Endodermal cell (in vitro differentiated cells): ENCODE measurements at regions not wholly inside any gene's neighbourhood (a gene's known extent, or its start where the extent isn't known, plus 50 kb on each side); places are given as distances from the start of the nearest gene placed in this dataset.

ENCODE experiments used
- DNase-seq: peaks from one replicate; pipeline ENCODE4 v3.0.0-alpha.2; 2017
- H3K27ac ChIP-seq: 2 replicates; pipeline ENCODE4 v1.5.1; 2013; ENCODE audit warnings: mild to moderate bottlenecking, low read depth, low read length, moderate library complexity
- H3K27me3 ChIP-seq: 2 replicates; pipeline ENCODE4 v1.6.1; 2013; ENCODE audit warnings: mild to moderate bottlenecking, low read length, moderate library complexity; ENCODE audit not compliant: insufficient read depth, control insufficient read depth, poor library complexity, severe bottlenecking
- H3K36me3 ChIP-seq: 2 replicates; pipeline ENCODE4 v1.7.0; 2013; ENCODE audit warnings: mild to moderate bottlenecking, low read length, moderate library complexity; ENCODE audit not compliant: control insufficient read depth, insufficient read depth
- H3K4me1 ChIP-seq: one replicate; pipeline ENCODE4 v1.7.0; 2013; ENCODE audit warnings: low read length; ENCODE audit not compliant: control insufficient read depth, insufficient read depth
- H3K4me3 ChIP-seq: 2 replicates; pipeline ENCODE4 v1.5.1; 2013; ENCODE audit warnings: mild to moderate bottlenecking, low read length, moderate library complexity
- H3K9ac ChIP-seq: 2 replicates; pipeline ENCODE4 v1.6.1; 2013; ENCODE audit warnings: mild to moderate bottlenecking, low read length, moderate library complexity; ENCODE audit not compliant: poor library complexity, severe bottlenecking; ENCODE audit errors: extremely low read depth
- H3K9me3 ChIP-seq: 2 replicates; pipeline ENCODE4 v1.6.1; 2013; ENCODE audit warnings: mild to moderate bottlenecking, low read length, moderate library complexity; ENCODE audit not compliant: control insufficient read depth
- H3K27ac Mint-ChIP-seq: 2 replicates; pipeline ENCODE4 v1.8.0; 2020; ENCODE audit warnings: mixed read lengths
- H3K27me3 Mint-ChIP-seq: 2 replicates; pipeline ENCODE4 v1.8.0; 2021; ENCODE audit warnings: mild to moderate bottlenecking, mixed read lengths; ENCODE audit not compliant: insufficient read depth
- H3K36me3 Mint-ChIP-seq: 2 replicates; pipeline ENCODE4 v1.8.0; 2020; ENCODE audit warnings: low read depth, mixed read lengths
- H3K4me1 Mint-ChIP-seq: 2 replicates; pipeline ENCODE4 v1.8.0; 2020; ENCODE audit warnings: mixed read lengths
- H3K4me3 Mint-ChIP-seq: 2 replicates; pipeline ENCODE4 v1.8.0; 2020; ENCODE audit warnings: mild to moderate bottlenecking, moderate library complexity, mixed read lengths
- H3K9me3 Mint-ChIP-seq: 2 replicates; pipeline ENCODE4 v1.8.0; 2020; ENCODE audit warnings: mild to moderate bottlenecking, mixed read lengths
- CTCF ChIP-seq: fragments of 200-600 bp; sonication (generic); conservative IDR thresholded peaks from 2 replicates; pipeline ENCODE4 v1.5.0; 2021; ENCODE audit warnings: antibody characterized with exemption, mild to moderate bottlenecking
- WGBS, 2 experiments: methylation state at CpG; one replicate each; pipeline versions ENCODE4 v1.1.5 to v1.1.7; 2013; ENCODE audit warnings: missing lambda C conversion rate in 2 of 2, mixed read lengths in 1 of 2; ENCODE audit not compliant: insufficient coverage in 1 of 2, insufficient read length in 1 of 2; 5-methylcytosine and 5-hydroxymethylcytosine counted together

DNA sequence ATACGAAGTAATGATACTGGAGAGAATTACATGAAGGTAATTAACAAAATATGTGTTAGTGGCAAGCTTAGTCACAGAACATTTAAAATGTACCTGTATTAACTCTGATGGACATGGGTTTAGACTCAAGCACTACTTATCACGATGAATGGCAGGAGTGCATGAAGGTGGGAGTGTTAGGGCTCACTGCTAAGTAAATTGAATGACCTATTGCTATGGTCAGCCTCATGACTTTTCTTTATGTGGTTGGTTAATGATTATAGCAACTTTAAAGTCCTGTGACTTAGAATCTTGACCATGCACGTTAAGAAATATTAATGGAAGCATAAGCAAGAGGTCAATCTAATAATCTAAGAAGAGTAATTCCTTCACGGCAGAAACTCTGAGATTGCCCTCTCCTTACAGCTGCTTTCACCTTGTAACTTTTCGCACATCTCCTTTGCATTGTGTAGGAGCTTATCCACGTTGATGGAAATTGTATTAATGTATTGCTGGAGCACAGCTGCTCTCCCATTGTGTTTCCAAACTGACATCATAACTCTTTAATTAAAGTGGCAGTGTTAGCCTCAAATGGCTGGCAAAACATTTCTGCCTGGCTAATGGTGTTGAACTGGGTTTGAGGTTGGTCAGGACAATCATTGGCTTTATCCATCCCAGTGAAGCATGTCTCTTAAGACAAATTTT is 114.5 kb downstream of the RXFP2 start:
- peaks cover 6% of the 10 kb centered on the region for H3K27me3 ChIP-seq
- no peaks in the 10 kb centered on the region for H3K4me1 ChIP-seq
- H3K36me3 ChIP-seq: no peaks in the 10 kb centered on the region
- H3K27ac ChIP-seq: no peak overlapping the region
- no peak overlapping the region for H3K9ac ChIP-seq
- Mint-ChIP-seq H3K9me3 (no peaks in the 10 kb centered on the region), H3K4me1 (peaks cover 9% of the 10 kb centered on the region), H3K27me3 (peaks cover 12% of the 10 kb centered on the region), H3K4me3 (no peak overlapping the region), H3K36me3 (no peaks in the 10 kb centered on the region), H3K27ac (no peak overlapping the region)
- no peak for DNase-seq
- H3K4me3 ChIP-seq: no peak overlapping the region
- no peak for TF ChIP-seq CTCF
- H3K9me3 ChIP-seq: no peaks in the 10 kb centered on the region
- WGBS, 2 experiments: 93 to 96% methylated on average over 3 to 6 of the region's 6 CpGs

GRCh38 chr13:31859571-31859970 is 120.2 kb downstream of the RXFP2 start:
- Histone ChIP-seq H3K9me3 (no peaks in the 10 kb centered on the region), H3K9ac (no peak overlapping the region), H3K4me3 (no peak overlapping the region), H3K4me1 (no peaks in the 10 kb centered on the region), H3K36me3 (no peaks in the 10 kb centered on the region), H3K27ac (no peak overlapping the region), H3K27me3 (no peaks in the 10 kb centered on the region)
- no peaks in the 10 kb centered on the region for H3K4me1 Mint-ChIP-seq
- TF ChIP-seq CTCF: no peak
- DNase-seq: no peak
- no peak overlapping the region for H3K27ac Mint-ChIP-seq
- H3K36me3 Mint-ChIP-seq: no peaks in the 10 kb centered on the region
- no peak overlapping the region for H3K4me3 Mint-ChIP-seq
- H3K27me3 Mint-ChIP-seq: no peaks in the 10 kb centered on the region
- WGBS, 2 experiments: 75 to 83% methylated on average over 3 to 5 of the region's 5 CpGs
- no peaks in the 10 kb centered on the region for H3K9me3 Mint-ChIP-seq

GRCh38 chr13:31860002-31860401 is 120.7 kb downstream of the RXFP2 start:
- no peak overlapping the region for H3K27ac ChIP-seq
- Mint-ChIP-seq H3K36me3 (no peaks in the 10 kb centered on the region), H3K27me3 (no peaks in the 10 kb centered on the region)

More at GRCh38 chr13:31860002-31860401, 120.7 kb downstream of the RXFP2 start:
- no peak overlapping the region for H3K9ac ChIP-seq
- H3K4me3 Mint-ChIP-seq: no peak overlapping the region
- no peak for DNase-seq
- no peak overlapping the region for H3K4me3 ChIP-seq
- WGBS, 2 experiments: 85 to 100% methylated on average over 4 to 5 of the region's 5 CpGs
- TF ChIP-seq CTCF: no peak
- no peaks in the 10 kb centered on the region for H3K27me3 ChIP-seq
- H3K9me3 Mint-ChIP-seq: no peaks in the 10 kb centered on the region
- no peaks in the 10 kb centered on the region for H3K4me1 ChIP-seq
- H3K4me1 Mint-ChIP-seq: no peaks in the 10 kb centered on the region
- no peak overlapping the region for H3K27ac Mint-ChIP-seq
- no peaks in the 10 kb centered on the region for H3K36me3 ChIP-seq
- no peaks in the 10 kb centered on the region for H3K9me3 ChIP-seq
